Lung (tissue), 11 donors: ENCODE measurements at regions not wholly inside any gene's neighbourhood (a gene's known extent, or its start where the extent isn't known, plus 50 kb on each side); places are given as distances from the start of the nearest gene placed in this dataset.

ENCODE experiments used
- ATAC-seq: fragments of 200-7000 bp; cut with Tn5 transposase; one replicate; pipeline ENCODE4 v1.9.1; 2020; ENCODE audit warnings: moderate number of reproducible peaks; ENCODE audit not compliant: insufficient read depth, low FRiP score
- DNase-seq, 3 donors: peaks; one replicate each; pipeline ENCODE4 v3.0.0-alpha.2; 2013 to 2017
- H3K27ac ChIP-seq, 2 donors: one replicate each; pipeline ENCODE4 v1.5.1; 2013; ENCODE audit warnings: mild to moderate bottlenecking in 2 of 2, moderate library complexity in 2 of 2, control low read depth in 1 of 2, inconsistent platforms in 1 of 2, low read depth in 1 of 2, low read length in 1 of 2
- H3K27me3 ChIP-seq, 3 donors: one replicate each; pipeline ENCODE4 v1.5.1; 2013; ENCODE audit warnings: low read length in 2 of 3; ENCODE audit not compliant: control insufficient read depth in 3 of 3, insufficient read depth in 3 of 3
- H3K36me3 ChIP-seq, 4 donors: one replicate each; pipeline ENCODE4 v1.5.1; 2013; ENCODE audit warnings: low read length in 4 of 4, mild to moderate bottlenecking in 1 of 4, moderate library complexity in 1 of 4; ENCODE audit not compliant: control insufficient read depth in 4 of 4, insufficient read depth in 4 of 4
- H3K4me1 ChIP-seq, 5 donors: one replicate each; pipeline ENCODE4 v1.5.1; 2013; ENCODE audit warnings: low read length in 5 of 5, mild to moderate bottlenecking in 2 of 5, moderate library complexity in 1 of 5; ENCODE audit not compliant: control insufficient read depth in 5 of 5, insufficient read depth in 5 of 5
- H3K4me3 ChIP-seq: one replicate; pipeline ENCODE4 v1.5.1; 2013; ENCODE audit warnings: mild to moderate bottlenecking, control low read depth, moderate library complexity
- H3K9ac ChIP-seq, 2 donors: one replicate each; pipeline ENCODE4 v1.5.1; 2013; ENCODE audit warnings: low read length in 2 of 2, control low read depth in 1 of 2; ENCODE audit not compliant: insufficient read depth in 1 of 2
- H3K9me3 ChIP-seq, 4 donors: one replicate each; pipeline ENCODE4 v1.5.1; 2013; ENCODE audit warnings: low read length in 3 of 4, mild to moderate bottlenecking in 1 of 4, moderate library complexity in 1 of 4; ENCODE audit not compliant: control insufficient read depth in 4 of 4, insufficient read depth in 3 of 4
- CTCF ChIP-seq: IDR thresholded peaks from 2 replicates; pipeline ENCODE4 v1.5.1; 2012; ENCODE audit warnings: mild to moderate bottlenecking; ENCODE audit errors: control extremely low read depth, extremely low read depth
- WGBS, 2 donors: extraction: QIAGEN DNeasy Blood & Tissue Kit; methylation state at CpG; one replicate each; pipeline ENCODE4 v1.1.7; 2013; 5-methylcytosine and 5-hydroxymethylcytosine counted together
- donor health status: control.
- donor health status: control.
- donor health status: Bipolar disorder and iron deficiency.
- donor health status: healthy.
- donor health status: DM: yes; HTN: yes; CAD: no.

- Histone ChIP-seq H3K4me1 (peaks cover 0 to 1% (median 0%) of the 10 kb centered on the region in 5 donors), H3K27ac (no peak overlapping the region), H3K4me3 (no peak overlapping the region), H3K27me3 (peaks cover 0 to 5% (median 4%) of the 10 kb centered on the region in 3 donors), H3K9ac (no peak overlapping the region), H3K36me3 (no peaks in the 10 kb centered on the region), H3K9me3 (peaks cover 0 to 1% (median 0%) of the 10 kb centered on the region in 4 donors)
- WGBS, 2 donors: 42 to 52% methylated on average over 7 of the region's 7 CpGs
- no peak for DNase-seq
- no peak for TF ChIP-seq CTCF
- no peak for ATAC-seq
Observed at GRCh38 chr16:17657045-17657444, 186.3 kb upstream of the XYLT1 start.

GRCh38 chr16:17654571-17654970 lies 183.8 kb upstream of the XYLT1 start:
- H3K9ac ChIP-seq: no peak overlapping the region
- TF ChIP-seq CTCF: no peak
- no peak overlapping the region for H3K27ac ChIP-seq
- peaks cover 0 to 1% (median 0%) of the 10 kb centered on the region in 4 donors for H3K9me3 ChIP-seq
- H3K4me1 ChIP-seq: peaks cover 0 to 1% (median 0%) of the 10 kb centered on the region in 5 donors
- DNase-seq: no peak
- no peak overlapping the region for H3K4me3 ChIP-seq
- 51 to 66% methylated on average over 4 of the region's 4 CpGs for WGBS, 2 donors
- H3K27me3 ChIP-seq: peaks cover 0 to 5% (median 5%) of the 10 kb centered on the region in 3 donors
- ATAC-seq: no peak
- no peaks in the 10 kb centered on the region for H3K36me3 ChIP-seq

GRCh38 chr16:17654142-17654541 lies 183.4 kb upstream of the XYLT1 start:
- Histone ChIP-seq H3K4me1 (peaks cover 0 to under 1% (median 0%) of the 10 kb centered on the region in 5 donors), H3K4me3 (no peak overlapping the region), H3K36me3 (no peaks in the 10 kb centered on the region), H3K27me3 (peaks cover 0 to 5% (median 5%) of the 10 kb centered on the region in 3 donors), H3K27ac (no peak overlapping the region), H3K9ac (no peak overlapping the region), H3K9me3 (peaks cover 0 to 1% (median 0%) of the 10 kb centered on the region in 4 donors)
- ATAC-seq (no peak), DNase-seq (no peak)
- no peak for TF ChIP-seq CTCF
- 64 to 78% methylated on average over 4 of the region's 4 CpGs for WGBS, 2 donors
